ENCODE measurements at regions not wholly inside any gene's neighbourhood (a gene's known extent, or its start where the extent isn't known, plus 50 kb on each side); places are given as distances from the start of the nearest gene placed in this dataset.
A peak's percentile ranks its signal among the peaks of the same experiment; 100 is the strongest.

DNA sequence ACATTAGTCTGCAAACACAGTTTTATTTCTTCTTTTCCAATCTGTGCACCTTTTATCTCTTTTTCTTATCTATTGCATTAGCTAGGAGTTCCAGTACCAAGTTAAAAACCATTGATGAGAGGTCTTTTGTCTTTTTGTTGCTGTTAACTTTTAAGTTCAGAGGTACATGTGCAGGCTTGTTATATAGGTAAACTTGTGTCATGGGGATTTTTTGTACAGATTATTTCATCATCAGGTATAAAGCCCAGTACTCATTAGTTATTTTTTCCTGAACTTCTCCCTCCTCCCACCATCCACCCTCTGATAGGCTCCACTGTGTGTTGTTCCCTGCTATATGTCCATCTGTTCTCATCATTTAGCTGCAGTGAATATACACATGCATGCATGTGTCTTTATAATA is 349.9 kb downstream of the PDHA2 start:
- no peak for DNase-seq

DNA sequence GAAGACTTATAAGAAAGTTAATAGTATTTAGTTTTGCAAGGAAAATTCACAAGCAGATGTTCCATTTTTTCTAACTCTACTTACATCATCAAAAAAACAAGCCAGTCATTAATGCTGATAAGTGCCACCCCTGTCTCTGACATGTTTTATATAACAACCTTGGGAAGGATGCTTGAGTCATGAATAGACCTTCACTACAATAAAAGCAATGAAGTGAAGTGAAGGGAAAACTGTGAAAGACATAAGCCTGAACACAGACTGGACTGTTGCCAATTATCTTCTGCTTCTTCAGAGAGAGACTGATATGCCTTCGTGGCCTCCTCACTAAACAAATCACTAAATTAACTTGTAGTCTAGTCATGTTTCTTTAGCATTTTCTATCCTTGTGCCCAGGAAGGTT is 353.2 kb downstream of the PDHA2 start:
- DNase-seq = no peak

DNA sequence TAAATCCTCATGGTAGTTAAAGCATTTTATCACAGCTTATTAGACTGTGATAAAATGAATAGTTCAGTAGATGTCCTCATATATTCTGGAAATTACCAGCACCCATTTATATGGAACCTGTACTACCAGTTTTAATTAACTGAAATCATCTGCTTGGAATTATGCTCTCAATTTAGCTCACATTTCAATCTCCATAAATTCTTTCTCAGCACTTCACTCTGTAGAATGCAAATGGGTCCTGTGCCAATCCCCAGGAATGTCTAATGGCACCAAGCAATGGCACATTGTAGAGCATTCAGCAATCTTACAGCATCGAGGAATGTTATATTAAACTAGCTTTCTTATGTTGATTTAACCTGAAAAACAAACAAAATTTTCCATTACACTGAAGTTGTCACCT is 355.1 kb downstream of the PDHA2 start:
- no peak for DNase-seq

DNA sequence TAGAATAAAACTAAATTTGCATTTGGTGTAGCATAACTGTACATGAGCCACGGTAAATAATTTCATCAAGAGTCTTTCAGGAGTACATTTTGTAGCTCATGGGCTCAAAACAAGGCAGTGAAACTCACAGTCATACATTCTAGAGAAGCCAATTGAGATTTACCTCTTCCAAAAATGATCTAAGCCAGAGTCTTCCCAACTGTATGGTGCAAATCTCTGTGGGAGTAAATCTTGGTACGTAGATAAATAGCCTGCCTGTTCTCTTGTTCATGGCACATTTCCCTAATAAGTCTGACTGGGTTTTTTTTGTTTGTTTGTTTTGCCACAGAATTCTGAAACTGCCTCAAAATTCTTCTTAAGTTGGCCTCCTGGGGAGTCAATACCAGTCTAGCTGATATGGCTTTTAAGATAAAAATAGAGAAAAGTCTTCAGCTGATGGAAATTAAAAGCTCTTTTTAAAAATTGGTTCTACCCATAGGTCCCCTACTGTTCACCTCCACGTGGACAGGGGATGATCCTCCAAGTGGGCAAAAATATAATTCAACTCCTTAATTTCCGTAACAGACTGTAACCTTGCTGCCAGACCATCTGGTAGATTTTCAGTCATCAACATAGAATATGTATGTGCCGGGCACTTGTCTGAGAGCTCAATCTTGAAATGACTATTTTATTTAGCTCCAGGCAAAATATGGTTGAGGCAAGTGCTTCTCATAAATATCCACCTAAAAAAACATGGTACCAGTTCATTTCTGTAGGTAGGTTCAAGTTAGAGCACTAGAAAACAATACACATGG is 365.4 kb downstream of the PDHA2 start:
- DNase-seq = no peak

DNA sequence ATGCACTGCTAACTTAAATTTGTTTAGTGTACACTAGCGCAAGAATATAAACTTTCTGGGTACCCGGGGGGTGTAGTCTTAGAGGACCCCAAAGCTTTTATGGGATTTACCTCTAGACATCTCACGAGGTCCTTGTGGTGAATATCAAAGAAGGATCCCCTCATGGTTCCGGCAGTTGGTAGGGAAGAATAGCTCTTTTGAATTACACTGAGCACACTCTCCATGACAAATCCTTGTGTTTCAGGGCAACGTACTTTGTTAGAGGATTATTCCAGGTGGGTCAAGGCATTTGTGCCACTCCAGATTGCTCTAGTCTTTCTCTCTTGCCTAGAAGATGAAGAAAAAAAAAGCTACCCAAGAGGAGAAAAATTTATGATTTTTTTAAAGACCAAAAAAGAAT is 387.6 kb downstream of the PDHA2 start:
- DNase-seq = no peak

DNA sequence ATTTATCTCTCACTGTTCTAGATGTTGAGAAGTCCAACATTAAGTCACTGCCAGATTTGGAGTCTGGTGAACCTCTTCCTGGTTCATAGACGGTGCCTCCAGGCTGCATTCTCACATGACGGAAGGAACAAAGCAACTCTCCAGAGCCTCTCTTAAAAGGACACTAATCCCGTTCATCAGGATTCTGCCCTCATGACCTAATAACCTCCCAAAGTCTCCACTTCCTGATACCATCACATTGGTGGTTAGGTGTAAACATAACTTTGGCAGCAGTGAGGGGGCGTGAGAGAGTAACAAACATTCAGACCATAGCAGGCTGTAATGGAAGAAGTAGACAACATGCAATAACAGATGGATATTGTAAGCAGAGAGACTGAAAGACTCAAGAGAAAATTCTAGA is 388.6 kb downstream of the PDHA2 start:
- DNase-seq = no peak

DNA sequence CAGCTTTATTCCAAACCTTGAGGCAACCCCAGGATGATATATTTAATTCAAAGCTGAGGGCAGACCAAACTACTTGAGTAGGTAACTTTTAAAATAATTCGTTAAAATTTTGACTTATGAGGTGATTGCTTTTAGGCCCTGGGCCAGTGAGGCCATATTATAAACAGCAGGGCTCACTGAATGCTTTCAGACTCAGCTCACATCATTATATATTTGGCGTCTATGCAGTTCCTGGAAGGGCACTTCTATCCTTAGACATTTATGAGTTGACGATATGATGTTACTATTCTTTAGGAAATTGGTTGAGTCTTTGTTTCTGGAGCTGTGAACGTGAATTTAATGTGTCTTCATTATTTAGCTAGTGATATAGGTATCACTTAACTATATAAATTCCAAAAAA is 400.1 kb downstream of the PDHA2 start:
- no peak for DNase-seq

DNA sequence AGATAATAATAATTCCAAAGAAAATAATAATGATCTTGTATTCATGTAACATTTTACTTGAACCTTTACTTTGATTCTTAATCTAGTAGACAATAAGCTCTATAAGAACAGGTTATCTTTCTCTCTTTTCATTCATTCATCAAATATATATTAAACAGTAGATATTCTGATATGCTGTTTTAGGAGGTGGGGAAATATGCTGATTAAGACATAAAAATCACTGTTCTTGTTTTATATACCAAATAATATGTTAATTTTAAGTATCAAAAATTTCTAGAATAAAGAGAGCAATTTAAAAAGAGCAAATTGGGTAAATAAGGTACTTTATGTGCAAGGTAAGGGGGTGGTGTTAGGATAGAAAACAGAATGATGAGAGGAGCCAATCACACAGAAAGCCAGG is 401.9 kb downstream of the PDHA2 start:
- no peak for DNase-seq

DNA sequence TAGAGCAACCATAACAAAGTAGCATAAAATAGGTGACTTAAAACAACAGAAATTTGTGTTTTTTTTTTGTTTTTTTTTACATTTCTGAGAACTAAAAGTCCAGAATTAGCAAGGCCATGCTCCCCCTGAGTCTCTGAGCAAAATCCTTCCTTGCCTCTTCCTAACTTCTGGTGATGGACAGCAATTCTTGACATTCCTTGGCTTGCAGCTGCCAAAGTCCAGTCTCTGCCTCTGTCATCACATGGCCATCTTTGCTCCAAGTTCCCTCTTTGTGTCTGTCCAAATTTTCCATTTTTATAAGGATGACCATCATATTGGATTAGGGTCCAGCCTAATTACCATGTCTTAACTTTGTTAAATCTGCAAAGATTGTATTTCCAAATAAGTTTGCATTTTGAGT is 407.2 kb downstream of the PDHA2 start:
- no peak for DNase-seq

DNA sequence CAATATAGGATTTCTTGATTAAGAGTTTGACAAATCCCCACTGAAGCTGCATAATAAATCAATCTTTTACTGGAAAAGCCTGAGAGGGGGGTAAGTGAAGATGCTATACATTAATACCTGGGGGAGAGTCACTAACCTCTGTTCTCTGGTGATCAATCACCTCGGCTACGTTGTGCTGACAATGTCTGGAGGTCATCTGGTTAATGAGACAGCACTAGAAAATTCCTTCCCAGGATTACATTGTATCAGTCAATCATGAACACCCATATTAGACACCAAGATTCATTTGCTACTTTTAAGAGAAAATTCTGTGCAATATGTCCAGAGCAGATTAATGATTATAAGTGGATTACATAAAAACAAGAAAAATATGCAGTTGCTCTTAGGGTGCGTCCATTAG is 408.3 kb downstream of the PDHA2 start:
- no peak for DNase-seq

DNA sequence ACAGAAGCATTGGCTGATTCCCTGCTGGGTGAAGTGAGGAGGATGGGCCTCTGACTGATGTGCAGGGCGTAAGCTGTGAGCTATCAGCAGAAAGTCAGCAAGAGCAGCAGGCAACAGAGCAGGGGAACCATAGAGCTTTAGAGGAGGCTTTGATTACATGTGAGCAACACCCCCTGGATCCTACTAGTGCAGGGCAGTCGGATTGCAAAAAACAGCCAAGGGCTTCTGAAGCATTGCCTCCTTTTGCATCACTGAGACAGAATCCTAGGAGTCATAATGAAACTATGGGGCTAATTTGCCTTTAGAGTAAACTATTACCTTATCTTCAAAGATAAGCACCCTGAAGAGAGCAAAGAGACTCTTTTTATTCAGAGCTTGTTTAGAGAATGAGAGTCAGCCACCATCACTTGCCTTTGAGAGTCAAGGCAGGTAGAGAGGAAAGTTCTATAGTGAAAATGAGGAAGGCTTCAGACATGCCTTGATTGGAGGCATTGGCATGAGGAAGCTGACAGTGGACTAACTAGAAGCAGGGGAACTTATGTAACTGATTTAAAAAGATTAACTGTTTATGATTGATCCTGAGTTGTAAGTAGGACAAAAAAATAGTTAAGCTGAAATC is 420.3 kb downstream of the PDHA2 start:
- DNase-seq = peak in 1 of 5 experiments; percentile 6

DNA sequence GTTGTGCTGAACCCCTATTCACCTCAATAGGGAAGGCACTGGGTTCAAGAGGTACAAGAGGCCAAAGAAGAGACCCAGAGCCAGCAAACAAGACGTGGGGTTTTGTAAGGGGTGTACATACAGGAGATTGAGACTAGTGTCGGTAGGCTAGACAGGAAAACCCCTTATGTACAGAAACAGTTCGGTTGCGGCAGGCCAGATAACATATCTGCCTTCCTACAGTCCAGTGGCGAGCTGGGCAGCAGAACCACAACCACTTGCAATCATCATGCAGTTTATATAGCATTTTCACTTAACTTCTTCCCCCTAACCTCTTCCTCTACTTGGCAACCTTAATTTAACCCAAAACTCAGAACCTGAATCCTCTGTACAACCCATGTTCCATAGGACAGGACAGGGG is 422.2 kb downstream of the PDHA2 start:
- DNase-seq = no peak

DNA sequence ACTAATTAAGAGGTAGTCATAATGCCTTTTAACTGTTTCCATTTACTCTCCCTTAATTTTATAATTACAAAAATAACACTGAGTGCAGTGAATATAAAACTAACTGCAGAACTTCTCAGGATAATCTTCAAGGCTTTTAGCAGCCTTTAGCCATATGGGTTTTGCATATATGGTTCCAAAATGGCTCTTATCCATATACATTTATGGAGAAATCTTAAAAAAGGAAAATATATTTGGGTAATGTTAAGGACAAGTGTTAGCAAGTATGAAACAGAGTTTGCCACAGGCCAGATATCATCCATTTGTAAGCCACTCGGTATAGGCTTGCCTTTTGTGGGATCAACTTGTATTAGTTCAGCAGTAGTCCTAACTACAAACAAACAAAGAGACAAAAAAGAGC is 423.4 kb downstream of the PDHA2 start:
- DNase-seq = no peak

DNA sequence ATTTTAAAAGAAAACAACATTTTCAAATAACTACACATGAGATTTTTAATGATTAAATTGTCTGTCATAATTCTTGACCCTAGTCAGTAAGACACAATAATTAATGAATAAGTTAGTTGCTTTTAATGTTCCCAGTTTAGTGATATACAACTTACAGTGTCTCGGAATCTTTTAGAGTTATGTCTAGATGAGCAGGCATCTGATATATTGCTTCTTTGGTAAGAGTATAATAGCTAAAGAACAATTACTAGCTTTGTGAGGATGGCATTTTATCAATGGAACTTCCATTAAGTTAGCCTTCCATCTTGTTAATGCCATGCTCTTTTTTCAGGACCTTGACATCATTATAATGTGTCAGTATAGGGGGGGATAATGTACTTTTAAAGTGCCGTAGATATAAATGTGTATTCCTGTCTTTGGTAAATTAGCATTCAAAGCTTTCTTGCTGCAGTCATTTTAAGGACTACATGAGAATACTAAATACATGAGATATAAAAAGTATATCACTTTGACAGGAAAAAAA is 425.1 kb downstream of the PDHA2 start:
- no peak for DNase-seq

DNA sequence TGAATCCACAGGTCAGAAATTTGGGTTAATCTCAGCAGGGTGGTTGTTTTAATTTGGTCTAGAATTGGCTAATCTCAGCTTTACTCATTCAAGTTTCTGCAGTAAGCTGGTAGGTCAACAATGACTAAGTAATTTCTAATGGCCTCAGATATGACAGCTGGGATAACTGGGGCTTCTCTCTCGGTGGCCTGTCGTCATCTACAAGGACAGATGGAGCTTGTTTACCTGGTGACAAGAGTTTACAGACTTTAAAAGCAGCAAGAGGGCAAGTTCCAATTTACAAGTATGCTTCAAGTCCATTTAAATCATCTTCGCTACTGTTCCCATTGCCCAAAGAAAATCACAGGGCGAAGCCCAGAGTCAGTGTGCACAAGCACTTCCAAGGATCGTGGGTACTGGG is 453.9 kb downstream of the PDHA2 start:
- DNase-seq = no peak

DNA sequence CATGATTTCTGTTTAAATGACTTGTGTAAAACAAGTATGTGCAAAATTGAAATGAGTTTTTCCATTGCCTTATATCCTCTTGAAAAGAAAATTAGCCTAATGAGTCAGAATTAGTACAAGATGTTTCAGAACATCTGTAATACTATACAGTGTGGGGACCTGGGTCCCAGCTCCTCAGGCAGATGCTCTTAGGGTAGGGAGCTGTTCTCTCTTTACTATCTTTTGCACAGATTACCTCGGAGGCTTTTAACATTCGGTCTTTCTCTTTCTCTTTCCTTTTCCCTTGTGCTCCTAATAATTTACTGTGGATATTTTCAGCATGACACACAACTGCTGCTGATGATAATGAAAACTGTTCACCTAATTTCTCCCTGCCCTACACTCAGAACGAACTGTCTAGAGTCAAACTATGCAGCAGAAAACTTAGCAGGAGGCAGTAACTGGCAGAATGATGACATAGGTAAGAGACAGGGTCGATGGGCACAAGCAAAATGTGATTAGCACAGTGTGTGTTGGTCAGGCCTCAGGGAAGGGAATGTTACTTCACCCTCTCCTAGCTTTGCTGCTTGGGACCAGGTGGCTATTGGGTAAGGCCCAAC is 455.3 kb downstream of the PDHA2 start:
- no peak for DNase-seq

DNA sequence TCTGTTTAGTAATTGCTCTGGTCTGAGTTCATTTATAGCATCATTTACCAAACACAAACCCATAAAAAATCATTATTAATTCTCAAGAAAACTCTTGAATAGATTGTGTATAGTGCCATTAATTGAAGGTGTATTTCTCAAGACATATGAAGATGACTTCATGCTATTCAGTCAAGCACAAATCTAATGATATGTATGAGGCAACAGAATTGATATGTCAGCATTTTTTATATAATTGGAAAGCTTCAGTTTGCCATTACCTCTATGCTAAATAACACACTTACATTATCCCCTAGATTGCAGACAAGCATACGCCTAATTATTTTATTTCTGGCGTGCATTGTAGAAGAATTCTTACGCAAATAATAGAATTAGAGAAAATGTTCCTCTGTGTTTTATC is 461.8 kb downstream of the PDHA2 start:
- DNase-seq = no peak

DNA sequence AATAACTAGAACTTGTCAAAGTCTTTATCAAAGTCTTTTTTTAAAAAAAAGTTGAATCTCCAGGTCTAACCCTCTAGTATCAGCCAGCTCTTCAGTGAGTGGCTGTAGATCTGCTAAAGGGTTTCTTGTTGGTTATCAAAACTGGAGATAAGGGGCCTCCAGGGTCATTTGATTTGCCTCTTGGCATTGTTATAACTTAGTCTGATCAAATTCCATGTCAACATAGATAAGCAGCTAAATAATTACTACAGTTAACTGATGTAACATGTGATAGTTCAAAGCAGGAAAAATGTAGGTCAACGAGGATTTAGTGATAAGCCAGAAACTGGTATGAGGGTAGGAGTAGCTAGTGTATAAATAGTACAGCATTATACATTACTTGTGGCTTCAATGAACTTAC is 465.1 kb downstream of the PDHA2 start:
- no peak for DNase-seq

DNA sequence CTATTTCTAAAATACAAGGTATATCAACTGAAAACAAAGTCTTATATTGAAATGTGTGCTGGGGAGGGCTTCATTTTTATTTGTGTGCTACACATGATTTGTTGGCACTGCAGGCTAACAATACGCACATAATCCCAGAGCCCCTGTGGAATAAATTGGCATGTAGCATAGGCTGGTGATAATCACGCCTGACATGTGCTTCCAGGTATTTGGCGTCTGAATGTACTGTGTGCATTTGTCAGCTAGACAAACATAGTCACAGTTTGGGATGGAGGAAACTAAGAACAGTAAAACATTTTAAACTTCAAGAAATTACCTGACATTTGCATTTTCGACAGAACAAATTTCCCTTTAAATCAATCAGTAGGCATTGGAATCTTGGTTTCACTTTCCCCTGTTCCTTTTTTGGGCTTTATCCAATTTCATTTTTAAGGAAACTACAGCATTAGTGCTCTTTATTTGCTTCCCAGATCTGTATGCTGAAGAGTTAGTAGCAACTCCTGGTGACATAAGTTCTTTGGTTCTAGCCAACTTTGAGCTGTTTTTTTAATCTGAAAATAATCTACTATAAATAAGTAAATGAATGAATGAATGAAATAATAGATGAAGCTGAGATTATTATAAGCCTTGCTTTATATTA is 472.3 kb downstream of the PDHA2 start:
- no peak for DNase-seq

DNA sequence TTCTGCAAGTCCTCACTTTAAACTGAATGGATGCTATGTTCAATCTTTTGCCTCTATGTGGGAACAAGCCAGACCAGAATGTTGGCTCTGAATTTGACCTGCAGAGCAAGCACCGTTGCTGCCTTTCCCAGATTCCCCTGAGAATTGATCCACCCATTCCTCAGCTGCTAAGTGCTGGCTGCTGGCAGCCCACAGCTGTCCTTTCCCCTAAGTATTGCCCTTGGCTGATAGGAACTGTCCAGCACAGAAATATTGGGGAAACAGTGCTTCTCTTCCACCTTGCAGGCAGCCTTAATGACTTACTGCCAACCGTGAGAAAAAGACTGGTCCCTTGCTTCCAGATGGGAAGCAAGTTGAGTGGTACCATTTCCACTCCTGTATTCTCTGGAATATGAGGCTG is 475.9 kb downstream of the PDHA2 start:
- DNase-seq = no peak

DNA sequence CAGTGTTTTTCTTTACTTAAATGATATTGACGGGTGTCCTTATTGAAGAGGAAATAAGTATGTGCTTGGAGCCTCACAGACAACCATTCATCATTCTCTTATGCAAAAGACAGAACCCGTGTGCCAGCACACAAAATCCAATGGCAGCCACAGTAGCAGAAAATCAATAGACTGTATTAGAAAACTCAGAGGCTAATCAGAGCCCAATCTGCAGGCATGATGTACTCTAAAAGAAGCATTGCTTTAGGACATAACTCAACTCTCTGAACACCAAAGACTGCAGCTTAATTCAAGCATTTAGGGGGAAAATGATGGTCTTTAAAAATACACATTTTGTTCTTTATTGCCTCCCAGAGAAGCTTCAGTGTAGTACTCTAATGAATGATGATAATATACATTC is 476.9 kb downstream of the PDHA2 start:
- DNase-seq = no peak

DNA sequence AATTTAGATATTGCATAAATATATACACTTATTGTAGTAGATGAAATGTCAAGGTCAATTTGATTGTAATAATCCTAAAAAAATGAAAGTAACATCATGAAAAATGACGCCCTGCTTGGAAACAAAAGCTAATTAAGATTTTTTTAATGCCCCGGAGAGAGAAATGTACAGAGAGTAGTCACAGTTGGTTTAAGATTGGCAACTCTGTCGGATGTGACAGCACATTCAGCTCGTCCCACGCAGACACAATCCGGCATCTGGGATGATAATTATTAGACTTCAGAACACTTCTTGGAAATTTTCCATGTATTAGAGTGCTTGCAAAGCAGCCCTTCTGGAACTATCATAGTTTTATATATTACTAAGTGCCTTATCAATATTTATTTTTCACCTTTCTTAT is 478.0 kb downstream of the PDHA2 start:
- DNase-seq = no peak

DNA sequence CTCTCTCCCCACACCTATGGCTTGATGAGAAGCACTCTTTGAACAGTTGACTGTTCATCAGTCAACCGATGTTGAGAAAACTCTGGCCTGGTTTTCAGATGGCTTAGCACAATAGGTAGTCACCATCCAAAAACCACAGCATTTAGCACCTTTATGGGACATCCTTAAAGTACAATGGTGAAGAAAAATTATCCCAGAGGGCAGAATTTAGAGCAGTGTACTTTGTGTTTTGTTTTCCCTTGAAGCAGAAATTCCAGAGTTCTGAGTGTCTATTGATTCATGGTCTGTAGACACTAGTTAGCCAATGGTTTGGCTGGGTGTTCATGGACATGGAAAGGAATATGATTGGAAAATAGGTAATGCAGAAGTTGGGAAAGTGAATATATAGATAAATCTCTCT is 487.0 kb downstream of the PDHA2 start:
- no peak for DNase-seq

DNA sequence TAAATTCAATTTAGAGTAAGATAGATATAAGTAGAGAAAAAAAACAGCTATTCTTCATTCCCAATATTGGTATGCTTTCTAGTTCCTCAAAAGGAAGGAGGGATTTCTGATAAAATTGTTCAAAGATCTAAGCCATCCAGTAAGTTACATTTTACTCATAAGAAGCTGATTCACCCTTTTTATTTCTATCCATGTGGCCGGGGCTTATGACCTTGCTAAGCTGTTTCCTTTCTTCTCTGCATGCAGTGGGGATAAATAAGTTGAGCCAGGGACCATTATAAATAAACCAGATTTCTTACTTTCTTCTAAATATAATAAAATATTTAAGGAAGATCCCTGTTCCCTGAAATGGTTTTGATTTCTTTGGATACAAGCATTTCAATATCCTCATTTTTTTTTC is 502.3 kb downstream of the PDHA2 start:
- DNase-seq = no peak
